ENCODE measurements at regions not wholly inside any gene's neighbourhood (a gene's known extent, or its start where the extent isn't known, plus 50 kb on each side); places are given as distances from the start of the nearest gene placed in this dataset.
A peak's percentile ranks its signal among the peaks of the same experiment; 100 is the strongest.

- no peak for DNase-seq
Measured at GRCh38 chr18:73961804-73962203, 185.8 kb downstream of the FBXO15 start.

GRCh38 chr18:73959352-73959751 lies 188.3 kb downstream of the FBXO15 start:
- DNase-seq, result no peak

GRCh38 chr18:73954268-73954667 lies 193.4 kb downstream of the FBXO15 start:
- no peak for DNase-seq

GRCh38 chr18:73952296-73952946 lies 195.2 kb downstream of the FBXO15 start:
- no peak for DNase-seq

GRCh38 chr18:73950116-73950700 lies 197.4 kb downstream of the FBXO15 start:
- no peak for DNase-seq

GRCh38 chr18:73948497-73948896 lies 199.1 kb downstream of the FBXO15 start:
- peak; percentile 6 for DNase-seq

GRCh38 chr18:73948084-73948483 lies 199.6 kb downstream of the FBXO15 start:
- no peak for DNase-seq

GRCh38 chr18:73947180-73947921 lies 200.3 kb downstream of the FBXO15 start:
- peak; percentile 37 for DNase-seq

- DNase-seq, result no peak
Measured at GRCh38 chr18:73945130-73945792, 202.4 kb downstream of the FBXO15 start.

- DNase-seq, result no peak
Measured at GRCh38 chr18:73944715-73945114, 202.9 kb downstream of the FBXO15 start.

- no peak for DNase-seq
Measured at GRCh38 chr18:73943763-73944162, 203.9 kb downstream of the FBXO15 start.

- DNase-seq, result no peak
Measured at GRCh38 chr18:73942956-73943355, 204.7 kb downstream of the FBXO15 start.

GRCh38 chr18:73942081-73942625 lies 205.5 kb downstream of the FBXO15 start:
- no peak for DNase-seq

GRCh38 chr18:73940721-73941120 lies 206.9 kb downstream of the FBXO15 start:
- no peak for DNase-seq

- no peak for DNase-seq
Measured at GRCh38 chr18:73939391-73939790, 208.2 kb downstream of the FBXO15 start.

- no peak for DNase-seq
Measured at GRCh38 chr18:73933685-73934084, 213.9 kb downstream of the FBXO15 start.

- DNase-seq, result no peak
Measured at GRCh38 chr18:73932976-73933375, 214.7 kb downstream of the FBXO15 start.

- no peak for DNase-seq
Measured at GRCh38 chr18:73927496-73927895, 220.1 kb downstream of the FBXO15 start.

GRCh38 chr18:73924836-73925235 lies 222.8 kb downstream of the FBXO15 start:
- DNase-seq, result no peak

- DNase-seq, result peak; percentile 20
Measured at GRCh38 chr18:73924307-73924706, 223.3 kb downstream of the FBXO15 start.

- peak; percentile 15 for DNase-seq
Measured at GRCh38 chr18:73923866-73924265, 223.8 kb downstream of the FBXO15 start.

GRCh38 chr18:73920033-73920432 lies 227.6 kb downstream of the FBXO15 start:
- no peak for DNase-seq

GRCh38 chr18:73918816-73919215 lies 228.8 kb downstream of the FBXO15 start:
- no peak for DNase-seq
